ENCODE measurements at regions not wholly inside any gene's neighbourhood (a gene's known extent, or its start where the extent isn't known, plus 50 kb on each side); places are given as distances from the start of the nearest gene placed in this dataset.

GRCh38 chr1:55846051-55846450, 630.9 kb upstream of the USP24 start:
- no peak for DNase-seq (ENCODE audit: low read depth in 3 of 3, low spot score in 1 of 3)

- DNase-seq (ENCODE audit: low read depth in 3 of 3, low spot score in 1 of 3): no peak
Observed at GRCh38 chr1:55844322-55844721, 629.2 kb upstream of the USP24 start.

GRCh38 chr1:55839626-55840025, 624.5 kb upstream of the USP24 start:
- no peak for DNase-seq (ENCODE audit: low read depth in 3 of 3, low spot score in 1 of 3)

- no peak for DNase-seq (ENCODE audit: low read depth in 3 of 3, low spot score in 1 of 3)
Observed at GRCh38 chr1:55839221-55839620, 624.1 kb upstream of the USP24 start.

- no peak for DNase-seq (ENCODE audit: low read depth in 3 of 3, low spot score in 1 of 3)
Observed at GRCh38 chr1:55836086-55836485, 620.9 kb upstream of the USP24 start.

GRCh38 chr1:55833529-55834091, 618.4 kb upstream of the USP24 start:
- DNase-seq (ENCODE audit: low read depth in 3 of 3, low spot score in 1 of 3): no peak

GRCh38 chr1:55831759-55832158, 616.6 kb upstream of the USP24 start:
- DNase-seq (ENCODE audit: low read depth in 3 of 3, low spot score in 1 of 3): no peak

GRCh38 chr1:55828044-55828443, 612.9 kb upstream of the USP24 start:
- no peak for DNase-seq (ENCODE audit: low read depth in 3 of 3, low spot score in 1 of 3)

GRCh38 chr1:55827350-55827749, 612.2 kb upstream of the USP24 start:
- no peak for DNase-seq (ENCODE audit: low read depth in 3 of 3, low spot score in 1 of 3)

- no peak for DNase-seq (ENCODE audit: low read depth in 3 of 3, low spot score in 1 of 3)
Observed at GRCh38 chr1:55826381-55827080, 611.4 kb upstream of the USP24 start.

GRCh38 chr1:55825461-55825860, 610.3 kb upstream of the USP24 start:
- no peak for DNase-seq (ENCODE audit: low read depth in 3 of 3, low spot score in 1 of 3)

GRCh38 chr1:55824251-55824640, 609.1 kb upstream of the USP24 start:
- DNase-seq (ENCODE audit: low read depth in 3 of 3, low spot score in 1 of 3): no peak

- no peak for DNase-seq (ENCODE audit: low read depth in 3 of 3, low spot score in 1 of 3)
Observed at GRCh38 chr1:55823541-55824250, 608.5 kb upstream of the USP24 start.

GRCh38 chr1:55822891-55823290, 607.7 kb upstream of the USP24 start:
- no peak for DNase-seq (ENCODE audit: low read depth in 3 of 3, low spot score in 1 of 3)

GRCh38 chr1:55821234-55821633, 606.1 kb upstream of the USP24 start:
- no peak for DNase-seq (ENCODE audit: low read depth in 3 of 3, low spot score in 1 of 3)

GRCh38 chr1:55820501-55820900, 605.3 kb upstream of the USP24 start:
- DNase-seq (ENCODE audit: low read depth in 3 of 3, low spot score in 1 of 3): no peak

GRCh38 chr1:55819011-55819410, 603.8 kb upstream of the USP24 start:
- no peak for DNase-seq (ENCODE audit: low read depth in 3 of 3, low spot score in 1 of 3)

- no peak for DNase-seq (ENCODE audit: low read depth in 3 of 3, low spot score in 1 of 3)
Observed at GRCh38 chr1:55816456-55817426, 601.6 kb upstream of the USP24 start.

GRCh38 chr1:55815745-55816455, 600.7 kb upstream of the USP24 start:
- DNase-seq (ENCODE audit: low read depth in 3 of 3, low spot score in 1 of 3): no peak

- DNase-seq (ENCODE audit: low read depth in 3 of 3, low spot score in 1 of 3): no peak
Observed at GRCh38 chr1:55814967-55815366, 599.8 kb upstream of the USP24 start.

- no peak for DNase-seq (ENCODE audit: low read depth in 3 of 3, low spot score in 1 of 3)
Observed at GRCh38 chr1:55813618-55814017, 598.5 kb upstream of the USP24 start.

Data from stimulated activated CD4-positive, alpha-beta T cell treated with anti-CD3 and anti-CD28 coated beads, TNF-alpha, amount 100 ng/mL, for 1 hour (primary cell).